ENCODE measurements at regions not wholly inside any gene's neighbourhood (a gene's known extent, or its start where the extent isn't known, plus 50 kb on each side); places are given as distances from the start of the nearest gene placed in this dataset.

- no peak for TF ChIP-seq CTCF (conservative IDR thresholded peaks at IDR 0.05 in 1 of 2, IDR thresholded peaks at IDR 0.05 in 1 of 2; ENCODE audit: low read depth in 1 of 2, low read length in 2 of 2)
- no peak for TF ChIP-seq EZH2 (IDR thresholded peaks at IDR 0.05; ENCODE audit: low read length, missing control alignments)
These were observed 124.4 kb upstream of the SETBP1 start for GRCh38 chr18:44556296-44556695.
